Stomach (tissue), 4 donors: ENCODE measurements at regions not wholly inside any gene's neighbourhood (a gene's known extent, or its start where the extent isn't known, plus 50 kb on each side); places are given as distances from the start of the nearest gene placed in this dataset.
"Not testable (repeated sequence)": the region's sequence is repeated elsewhere in the genome, so short reads cannot be mapped to it uniquely, and the experiment has no call there.

Experiments
- CTCF ChIP-seq, 7 experiments: fragments of 450-650 bp in 4 of 7; fragments of 200-600 bp in 3 of 7; sonication (generic) in 3 of 7; IDR thresholded peaks; one replicate each; pipeline ENCODE4 v1.5.1; 2016 to 2019; ENCODE audit warnings: antibody characterized with exemption in 7 of 7, control low read depth in 2 of 7, mild to moderate bottlenecking in 1 of 7
- POLR2AphosphoS5 ChIP-seq, 3 donors: sonication (generic); formaldehyde crosslinking; IDR thresholded peaks; one replicate each; pipeline ENCODE4 v1.6.1; 2016; ENCODE audit warnings: antibody characterized with exemption in 3 of 3

DNA sequence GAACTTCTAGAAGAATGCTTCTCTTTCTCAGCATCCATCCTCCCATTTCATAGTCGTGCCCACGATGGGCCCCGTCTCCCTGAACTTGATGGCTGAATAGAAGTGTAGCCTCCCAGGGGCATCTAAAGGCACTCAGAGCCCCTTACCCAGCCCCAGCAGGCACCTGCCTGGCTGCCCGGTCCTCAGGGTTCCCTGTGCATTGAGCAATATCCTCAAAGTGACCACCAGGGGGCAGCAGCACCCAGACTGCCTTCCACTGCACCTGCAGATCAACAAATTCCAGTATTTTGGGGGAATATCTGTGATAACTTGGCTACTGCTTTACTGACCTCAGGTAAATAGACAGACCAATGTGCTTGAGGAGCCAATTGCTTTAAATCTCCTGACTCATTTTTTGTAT is 2707.9 kb upstream of the TPTE start:
- TF ChIP-seq CTCF, POLR2AphosphoS5 (IDR thresholded peaks at IDR 0.05): not testable (repeated sequence)
